ENCODE measurements at regions not wholly inside any gene's neighbourhood (a gene's known extent, or its start where the extent isn't known, plus 50 kb on each side); places are given as distances from the start of the nearest gene placed in this dataset.
"Not testable (repeated sequence)": the region's sequence is repeated elsewhere in the genome, so short reads cannot be mapped to it uniquely, and the experiment has no call there.

DNA sequence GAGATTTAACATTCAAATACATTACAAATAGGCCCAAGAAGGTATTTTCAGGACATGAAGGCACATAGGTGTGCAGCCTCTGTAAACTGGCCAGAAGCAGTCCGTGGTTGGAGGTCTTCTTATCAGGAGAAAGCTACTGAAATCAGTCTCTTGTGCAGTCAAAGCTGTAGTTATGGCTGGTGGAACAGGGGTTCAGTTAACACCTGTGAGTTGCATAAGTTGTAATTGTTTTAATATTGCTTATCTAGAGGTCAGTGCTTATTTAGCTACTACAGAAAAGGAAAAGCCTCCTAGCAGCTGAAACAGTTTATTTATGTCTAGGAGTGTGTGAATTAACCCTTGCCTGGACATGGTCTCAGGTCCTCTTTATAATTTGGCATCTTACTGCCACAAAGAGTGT, 377.6 kb upstream of the MDGA2 start:
- no peak for DNase-seq
- no peaks in the 10 kb centered on the region for H3K4me1 Mint-ChIP-seq
- no peaks in the 10 kb centered on the region for H3K27me3 Mint-ChIP-seq
- CTCF ChIA-PET, result no interaction called here
- H3K9me3 Mint-ChIP-seq, result peaks cover 8% of the 10 kb centered on the region
- no peaks in the 10 kb centered on the region for H3K36me3 Mint-ChIP-seq (ENCODE audit: low read depth)
- POLR2A ChIA-PET, result no interaction called here
- no peak overlapping the region for H3K27ac Mint-ChIP-seq
- no peak overlapping the region for H3K4me3 Mint-ChIP-seq

DNA sequence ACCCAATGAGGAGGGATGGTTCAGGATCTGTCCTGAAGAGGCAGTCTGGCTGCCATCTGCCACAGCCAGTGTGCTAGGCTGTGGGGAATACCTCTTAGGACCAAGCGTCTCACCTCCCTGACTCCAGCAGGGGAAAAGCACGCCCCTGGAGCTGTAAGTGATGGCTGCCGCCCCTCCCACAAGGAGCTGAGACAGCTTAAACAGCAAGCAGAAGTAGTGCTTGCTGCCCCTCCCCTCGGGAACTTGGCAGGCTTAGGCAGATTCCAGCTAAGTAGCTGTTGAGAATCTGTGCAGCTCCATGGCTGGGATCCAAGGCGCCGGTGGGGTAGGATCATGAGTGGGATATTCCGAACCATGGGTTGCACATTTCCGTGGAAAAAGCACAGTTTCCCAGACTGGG, 360.4 kb upstream of the MDGA2 start:
- Mint-ChIP-seq H3K4me3 (no peak overlapping the region), H3K27me3 (no peaks in the 10 kb centered on the region), H3K4me1 (no peaks in the 10 kb centered on the region), H3K27ac (no peak overlapping the region), H3K9me3 (peaks cover 30% of the 10 kb centered on the region), H3K36me3 (ENCODE audit: low read depth) (no peaks in the 10 kb centered on the region)
- DNase-seq, result no peak
- ChIA-PET POLR2A (no interaction called here), CTCF (no interaction called here)

DNA sequence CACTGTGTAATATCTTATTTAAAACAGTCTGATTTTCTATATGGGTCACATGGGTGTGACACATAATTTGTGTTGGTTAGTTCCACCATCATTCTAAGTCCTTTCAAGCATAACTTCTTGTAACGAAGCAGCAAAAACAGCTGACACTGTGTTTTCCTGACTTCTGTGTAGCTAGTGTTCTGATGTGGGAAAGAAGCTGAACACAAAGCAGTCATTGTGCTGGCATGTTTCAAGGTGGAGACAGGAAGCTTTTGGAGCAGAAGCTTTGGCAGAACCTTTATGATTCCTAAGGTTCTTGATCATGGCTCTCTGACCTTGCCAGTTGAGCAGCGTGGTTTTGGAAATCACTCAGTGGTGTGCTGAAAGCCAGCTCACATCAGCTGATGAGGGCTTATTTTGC, 351.7 kb upstream of the MDGA2 start:
- Mint-ChIP-seq H3K36me3 (ENCODE audit: low read depth) (no peaks in the 10 kb centered on the region), H3K27me3 (no peaks in the 10 kb centered on the region), H3K9me3 (peaks cover 8% of the 10 kb centered on the region), H3K4me1 (no peaks in the 10 kb centered on the region), H3K4me3 (no peak overlapping the region), H3K27ac (no peak overlapping the region)
- DNase-seq, result no peak
- POLR2A ChIA-PET, result no interaction called here
- CTCF ChIA-PET, result no interaction called here

DNA sequence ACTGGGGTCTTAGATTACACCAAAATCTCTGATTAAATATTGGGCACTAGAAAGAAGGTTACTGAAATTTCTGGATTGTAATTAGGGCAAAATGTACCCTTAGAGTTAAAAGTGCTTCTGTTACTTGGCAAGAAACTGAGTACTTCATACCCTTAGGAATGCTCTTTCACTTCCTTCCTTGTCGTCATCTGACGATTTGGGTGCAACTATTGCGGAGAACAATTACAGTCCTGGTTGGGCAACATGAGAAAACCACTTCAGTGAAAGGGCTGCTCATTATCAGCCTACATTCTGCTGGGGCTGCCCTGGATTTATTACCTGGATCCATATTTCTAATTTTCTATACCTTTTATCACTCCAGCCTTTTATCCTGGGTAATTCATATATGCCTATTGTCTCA, 348.5 kb upstream of the MDGA2 start:
- Mint-ChIP-seq H3K4me1 (no peaks in the 10 kb centered on the region), H3K36me3 (ENCODE audit: low read depth) (no peaks in the 10 kb centered on the region), H3K27me3 (no peaks in the 10 kb centered on the region), H3K4me3 (no peak overlapping the region), H3K9me3 (peaks cover 9% of the 10 kb centered on the region), H3K27ac (no peak overlapping the region)
- ChIA-PET CTCF (no interaction called here), POLR2A (no interaction called here)
- no peak for DNase-seq

DNA sequence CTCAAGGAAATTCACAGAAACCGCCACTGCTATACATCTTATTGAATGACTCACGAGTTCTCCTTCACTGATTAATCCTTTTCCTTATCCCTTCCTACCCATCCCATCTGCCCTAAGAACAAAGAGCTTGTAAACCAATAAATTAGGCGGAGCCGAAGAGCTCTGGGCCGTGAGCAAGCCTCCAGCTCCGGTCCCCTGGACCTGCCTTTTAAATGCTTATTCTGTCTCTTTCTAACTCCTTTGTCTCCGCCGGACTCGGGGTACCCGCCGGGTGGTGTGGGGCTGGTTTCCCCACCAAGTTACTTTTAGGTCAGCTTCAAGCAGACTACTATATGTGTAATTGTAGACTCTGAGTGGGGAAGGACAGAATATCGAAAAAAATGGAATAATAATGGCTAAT, 336.1 kb upstream of the MDGA2 start:
- H3K36me3 Mint-ChIP-seq (ENCODE audit: low read depth); DNase-seq; H3K27ac Mint-ChIP-seq; CTCF ChIA-PET; H3K27me3 Mint-ChIP-seq; POLR2A ChIA-PET; H3K4me3 Mint-ChIP-seq; H3K4me1 Mint-ChIP-seq: not testable (repeated sequence)
- H3K9me3 Mint-ChIP-seq, result peaks cover 18% of the 10 kb centered on the region

DNA sequence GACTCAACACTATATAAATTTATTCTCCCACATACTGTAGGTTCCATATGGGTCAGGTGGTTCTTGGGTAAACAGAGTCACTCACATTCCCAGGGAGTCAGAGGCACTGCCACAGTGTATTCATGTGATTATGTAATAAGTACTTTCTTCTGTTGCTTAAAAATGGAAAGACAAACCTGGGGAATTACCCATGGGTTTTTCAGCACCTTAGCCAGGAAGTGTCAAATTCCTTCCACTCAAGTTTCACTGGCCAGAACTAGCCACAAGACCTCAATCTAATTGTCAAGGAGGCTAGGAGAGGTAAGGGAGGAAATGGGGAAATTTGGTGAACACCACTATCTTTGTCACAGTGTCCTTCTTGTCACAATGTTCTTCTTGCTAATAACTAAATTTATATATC, 333.2 kb upstream of the MDGA2 start:
- Mint-ChIP-seq H3K27ac (no peak overlapping the region), H3K27me3 (no peaks in the 10 kb centered on the region), H3K36me3 (ENCODE audit: low read depth) (no peaks in the 10 kb centered on the region), H3K9me3 (peaks cover 18% of the 10 kb centered on the region), H3K4me3 (no peak overlapping the region), H3K4me1 (no peaks in the 10 kb centered on the region)
- ChIA-PET POLR2A (no interaction called here), CTCF (no interaction called here)
- no peak for DNase-seq

DNA sequence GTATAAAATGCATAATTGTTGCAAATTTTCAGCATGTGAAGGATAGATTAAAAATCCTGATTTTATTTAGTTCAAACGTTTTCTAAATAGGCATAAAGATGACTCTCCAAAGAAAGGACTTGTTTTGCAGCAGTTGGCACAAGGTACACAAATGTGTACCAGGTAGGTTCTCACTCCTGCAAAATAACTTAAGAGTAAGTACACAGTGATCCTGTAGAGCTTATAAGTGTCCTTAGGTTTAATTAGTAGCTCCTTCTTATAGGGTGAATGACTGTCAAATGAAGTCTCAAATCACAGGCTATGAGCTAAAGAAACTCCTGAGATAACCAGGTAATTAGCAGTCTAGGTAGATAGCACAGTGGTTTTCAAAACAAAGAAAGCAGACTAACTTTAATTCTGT, 330.6 kb upstream of the MDGA2 start:
- Mint-ChIP-seq H3K27me3 (no peaks in the 10 kb centered on the region), H3K36me3 (ENCODE audit: low read depth) (no peaks in the 10 kb centered on the region), H3K4me3 (no peak overlapping the region), H3K4me1 (no peaks in the 10 kb centered on the region), H3K9me3 (peaks cover 16% of the 10 kb centered on the region), H3K27ac (no peak overlapping the region)
- POLR2A ChIA-PET, result no interaction called here
- CTCF ChIA-PET, result no interaction called here
- DNase-seq, result no peak

DNA sequence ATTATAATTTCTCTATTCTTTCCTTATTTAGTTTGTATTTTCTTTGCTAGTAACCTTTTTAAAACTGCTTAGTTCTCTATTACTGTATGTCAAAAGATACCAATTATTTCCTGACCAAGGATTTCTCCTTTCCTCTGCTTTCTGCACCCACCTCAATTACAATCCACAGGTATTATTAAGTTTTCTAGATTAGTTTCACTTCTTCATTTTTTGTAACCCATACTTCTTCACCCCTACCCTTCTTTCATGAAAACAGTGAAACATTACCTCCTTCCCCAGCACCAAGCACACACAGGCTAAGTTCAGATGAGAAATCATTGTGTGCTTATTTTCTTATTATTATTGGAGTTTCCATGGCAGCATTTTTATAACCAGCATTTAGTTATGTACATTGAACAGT, 318.5 kb upstream of the MDGA2 start:
- Mint-ChIP-seq H3K9me3 (peaks cover 5% of the 10 kb centered on the region), H3K4me1 (no peaks in the 10 kb centered on the region), H3K4me3 (no peak overlapping the region), H3K27ac (no peak overlapping the region), H3K27me3 (no peaks in the 10 kb centered on the region), H3K36me3 (ENCODE audit: low read depth) (no peaks in the 10 kb centered on the region)
- POLR2A ChIA-PET, result no interaction called here
- no peak for DNase-seq
- CTCF ChIA-PET, result no interaction called here

DNA sequence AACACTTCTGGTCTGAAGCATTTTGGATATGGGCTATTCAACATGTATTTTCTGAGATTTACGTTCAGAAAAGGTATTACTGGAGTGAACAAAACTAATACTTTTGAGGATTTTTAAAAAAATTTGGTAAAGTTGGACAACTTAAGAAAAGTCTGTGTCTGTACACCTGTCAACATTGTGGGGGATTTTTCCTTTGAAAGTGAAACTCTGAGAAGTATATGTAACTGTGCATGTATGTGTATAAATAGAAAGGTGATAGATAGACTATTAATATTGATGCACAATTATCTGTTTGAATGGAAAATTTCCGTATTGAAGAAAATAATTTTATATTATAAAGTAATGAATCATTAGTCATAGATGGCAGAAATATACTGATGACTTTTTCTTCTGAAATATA, 312.8 kb upstream of the MDGA2 start:
- Mint-ChIP-seq H3K4me3 (no peak overlapping the region), H3K27me3 (no peaks in the 10 kb centered on the region), H3K36me3 (ENCODE audit: low read depth) (no peaks in the 10 kb centered on the region), H3K27ac (no peak overlapping the region), H3K9me3 (peaks cover 2% of the 10 kb centered on the region), H3K4me1 (no peaks in the 10 kb centered on the region)
- DNase-seq, result no peak
- POLR2A ChIA-PET, result no interaction called here
- CTCF ChIA-PET, result no interaction called here

DNA sequence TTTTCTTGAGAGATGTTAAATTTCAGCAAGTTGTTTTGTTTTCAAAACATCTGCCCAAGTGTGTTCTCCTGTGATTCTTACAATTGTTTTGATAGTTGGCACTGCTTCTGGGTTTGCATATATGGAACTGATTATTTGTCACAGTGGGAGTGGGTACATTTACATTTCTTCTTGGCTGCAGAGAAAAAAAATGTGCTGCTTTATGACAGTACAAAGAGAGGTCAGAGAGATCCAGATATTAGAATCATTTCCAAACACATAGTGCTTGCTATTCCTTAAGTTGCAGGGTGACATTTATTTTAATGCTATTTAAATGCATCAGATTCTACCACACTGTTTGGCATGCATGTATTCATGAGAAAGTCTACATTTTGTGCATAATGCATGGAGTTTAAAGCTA, 303.5 kb upstream of the MDGA2 start:
- Mint-ChIP-seq H3K27ac (no peak overlapping the region), H3K27me3 (no peaks in the 10 kb centered on the region), H3K36me3 (ENCODE audit: low read depth) (no peaks in the 10 kb centered on the region), H3K9me3 (peaks cover 7% of the 10 kb centered on the region), H3K4me3 (no peak overlapping the region), H3K4me1 (no peaks in the 10 kb centered on the region)
- DNase-seq, result no peak
- CTCF ChIA-PET, result no interaction called here
- POLR2A ChIA-PET, result no interaction called here

DNA sequence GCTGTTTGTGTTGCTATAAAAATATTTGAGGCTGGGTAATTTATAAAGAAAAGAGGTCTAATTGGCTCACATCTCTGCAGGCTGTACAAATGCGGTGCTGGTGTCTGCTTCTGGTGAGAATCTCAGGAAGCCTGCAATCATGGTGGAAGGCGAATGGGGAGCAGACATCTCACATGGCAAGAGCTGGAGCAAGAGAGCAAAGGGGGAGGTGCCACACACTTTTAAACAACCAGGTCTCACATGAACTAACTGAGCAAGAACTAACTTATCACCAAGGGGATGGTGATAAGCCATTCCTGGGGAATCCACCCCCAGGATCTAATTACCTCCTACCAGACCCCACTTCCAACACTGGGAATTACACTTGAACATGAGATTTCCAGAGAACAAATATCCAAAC, 300.7 kb upstream of the MDGA2 start:
- CTCF ChIA-PET, result no interaction called here
- Mint-ChIP-seq H3K4me1 (no peaks in the 10 kb centered on the region), H3K27ac (no peak overlapping the region), H3K27me3 (no peaks in the 10 kb centered on the region), H3K4me3 (no peak overlapping the region), H3K36me3 (ENCODE audit: low read depth) (no peaks in the 10 kb centered on the region), H3K9me3 (peaks cover 8% of the 10 kb centered on the region)
- no peak for DNase-seq
- POLR2A ChIA-PET, result no interaction called here

DNA sequence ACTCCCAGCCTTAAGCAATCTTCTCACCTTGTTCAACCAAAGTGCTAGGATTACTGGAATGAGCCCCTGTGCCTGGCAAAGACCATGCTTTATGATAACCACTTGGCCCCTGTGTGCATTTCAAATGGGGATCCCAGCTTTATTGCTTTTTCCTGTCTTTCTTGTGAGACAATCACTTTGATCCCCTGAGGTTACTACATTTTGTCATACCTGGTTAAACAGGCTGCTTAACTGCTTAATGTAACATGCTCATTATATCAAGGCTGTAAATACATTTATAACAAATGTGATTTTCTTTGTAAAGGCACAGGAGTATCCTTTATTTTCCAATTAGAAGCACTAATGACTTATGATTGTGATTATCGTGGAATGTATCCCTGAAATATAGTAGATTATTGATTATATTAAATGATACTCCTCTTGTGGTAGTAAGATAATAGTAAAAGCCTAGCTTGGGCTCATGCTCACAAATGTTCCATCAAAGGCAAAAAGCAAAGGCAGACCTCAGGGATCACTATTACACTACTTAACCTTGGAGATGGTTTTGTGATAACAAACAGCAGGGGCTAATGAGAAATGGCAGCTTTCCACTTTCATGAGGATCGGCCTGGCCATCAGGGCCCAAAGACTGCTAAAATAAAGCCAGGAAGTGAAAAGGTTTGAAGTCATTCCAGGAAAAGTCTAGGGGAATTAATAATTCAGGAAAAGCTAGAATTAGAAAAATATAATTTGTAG, 290.8 kb upstream of the MDGA2 start:
- DNase-seq, result no peak

DNA sequence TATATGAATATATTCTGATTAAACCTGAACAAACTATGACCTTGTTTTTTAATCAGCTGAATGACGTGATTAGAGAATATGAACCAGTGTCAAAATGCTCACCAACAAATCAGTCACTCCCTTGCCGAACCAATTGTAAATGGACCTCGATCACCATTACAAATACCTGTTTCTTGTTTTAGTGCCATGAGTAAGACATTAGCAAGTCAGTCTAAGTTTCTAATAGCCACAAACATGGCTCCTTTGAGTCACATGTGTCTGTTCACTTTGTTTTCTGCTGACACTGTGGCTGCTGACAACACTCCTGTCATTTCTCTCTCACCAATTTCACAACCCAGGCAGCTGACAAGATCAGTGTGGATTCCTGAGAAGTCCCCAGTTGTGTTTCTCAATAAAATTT, 286.2 kb upstream of the MDGA2 start:
- Mint-ChIP-seq H3K4me3 (no peak overlapping the region), H3K4me1 (no peaks in the 10 kb centered on the region), H3K36me3 (ENCODE audit: low read depth) (no peaks in the 10 kb centered on the region), H3K27me3 (no peaks in the 10 kb centered on the region), H3K27ac (no peak overlapping the region), H3K9me3 (peaks cover 2% of the 10 kb centered on the region)
- POLR2A ChIA-PET, result no interaction called here
- no peak for DNase-seq
- CTCF ChIA-PET, result no interaction called here

More for the DNA sequence above, 290.8 kb upstream of the MDGA2 start:
- H3K4me1 Mint-ChIP-seq, result no peaks in the 10 kb centered on the region
- no peak overlapping the region for H3K27ac Mint-ChIP-seq
- CTCF ChIA-PET, result no interaction called here
- H3K4me3 Mint-ChIP-seq, result no peak overlapping the region
- H3K27me3 Mint-ChIP-seq, result no peaks in the 10 kb centered on the region
- H3K36me3 Mint-ChIP-seq (ENCODE audit: low read depth), result no peaks in the 10 kb centered on the region
- POLR2A ChIA-PET, result no interaction called here
- peaks cover 5% of the 10 kb centered on the region for H3K9me3 Mint-ChIP-seq

DNA sequence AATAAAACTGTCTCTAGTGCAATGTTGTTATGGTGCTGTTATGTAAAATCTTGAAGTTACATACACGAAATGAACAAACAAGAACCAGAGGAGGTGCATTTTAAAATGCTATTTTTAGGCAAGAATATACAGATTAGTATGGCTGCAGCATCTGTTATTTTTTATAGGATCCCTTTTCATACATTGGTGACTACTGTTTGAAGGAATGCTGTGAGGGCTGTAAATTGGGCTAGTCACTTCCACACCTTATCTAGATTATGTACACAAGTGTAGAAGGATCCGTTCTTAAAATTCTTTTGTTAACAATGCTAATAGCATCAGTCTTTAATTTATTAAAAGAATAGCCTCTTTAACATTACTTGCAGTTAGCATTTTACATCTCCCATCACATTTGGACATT, 284.3 kb upstream of the MDGA2 start:
- ChIA-PET CTCF (no interaction called here), POLR2A (no interaction called here)
- Mint-ChIP-seq H3K27me3 (no peaks in the 10 kb centered on the region), H3K4me1 (no peaks in the 10 kb centered on the region), H3K4me3 (no peak overlapping the region), H3K27ac (no peak overlapping the region), H3K36me3 (ENCODE audit: low read depth) (no peaks in the 10 kb centered on the region), H3K9me3 (peaks cover 2% of the 10 kb centered on the region)
- no peak for DNase-seq

DNA sequence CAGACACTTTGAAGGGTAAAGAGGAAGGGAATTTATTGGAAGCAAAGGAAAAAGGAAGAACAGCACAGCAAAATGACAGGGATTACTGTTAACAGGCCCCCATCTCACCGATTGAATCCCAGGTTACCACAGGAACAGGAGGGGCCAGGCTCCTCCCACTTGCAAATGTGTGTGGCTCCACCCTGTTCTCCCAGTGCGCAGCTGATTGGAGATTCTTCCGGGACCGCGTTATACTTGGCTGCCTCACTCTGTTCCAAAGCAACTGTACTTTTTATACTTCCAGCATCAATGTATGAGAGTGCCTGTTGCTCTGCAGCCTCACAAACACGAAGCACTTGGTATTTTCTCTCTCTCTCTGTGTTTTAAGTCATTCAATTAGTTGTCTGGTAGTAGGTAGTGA, 273.6 kb upstream of the MDGA2 start:
- no peak overlapping the region for H3K4me3 Mint-ChIP-seq
- ChIA-PET CTCF (no interaction called here), POLR2A (no interaction called here)
- no peak for DNase-seq
- H3K27me3 Mint-ChIP-seq, result no peaks in the 10 kb centered on the region
- H3K36me3 Mint-ChIP-seq (ENCODE audit: low read depth), result no peaks in the 10 kb centered on the region
- peaks cover 8% of the 10 kb centered on the region for H3K9me3 Mint-ChIP-seq
- H3K27ac Mint-ChIP-seq, result no peak overlapping the region
- no peaks in the 10 kb centered on the region for H3K4me1 Mint-ChIP-seq
